HCT116 (cell line): ENCODE measurements at regions not wholly inside any gene's neighbourhood (a gene's known extent, or its start where the extent isn't known, plus 50 kb on each side); places are given as distances from the start of the nearest gene placed in this dataset.

ENCODE experiments used
- ATAC-seq: fragments of 200-7000 bp; cut with Tn5 transposase; 2 replicates; pipeline ENCODE4 v1.9.1; 2020; ENCODE audit warnings: mild to moderate bottlenecking, moderate library complexity
- BruUV-seq: library from RNA; stranded (reverse); fragments of 400-500 nt; replicated peaks from 2 replicates; lab custom pipeline; 2021; lab: Mats Ljungman, UMichigan
- CTCF ChIA-PET: fragments of 300-600 bp; sonication (Branson Sonifier 250); formaldehyde crosslinking; loops from one replicate; lab custom pipeline; 2021; ENCODE audit warnings: antibody characterized with exemption; lab: Charles Lee
- POLR2A ChIA-PET: fragments of 300-600, 350-600 bp; sonication (Branson Sonifier 250); formaldehyde crosslinking; loops from one replicate; lab custom pipeline; 2021; ENCODE audit warnings: antibody characterized with exemption; lab: Charles Lee
- RAD21 ChIA-PET, 2 experiments: fragments of 300-600 bp; sonication (Branson Sonifier 250); formaldehyde crosslinking; loops; one replicate each; lab custom pipeline; 2023; ENCODE audit warnings: low total read pairs in 2 of 2; ENCODE audit not compliant: uncharacterized antibody in 2 of 2, unreplicated experiment in 2 of 2, low non-redundant PET in 1 of 2; lab: Charles Lee
- DNase-seq: peaks from one replicate; pipeline ENCODE4 v3.0.0-alpha.2; 2010; ENCODE audit warnings: low read depth, low spot score
- H2AFZ ChIP-seq: fragments of 200-600 bp; shearing (Covaris generic), sonication (generic); 2 replicates; pipeline ENCODE4 v1.6.1; 2017; ENCODE audit warnings: low read depth, mixed run types, mixed read lengths, antibody characterized with exemption, low read length; ENCODE audit not compliant: poor library complexity, severe bottlenecking
- H3K27ac ChIP-seq: 2 replicates; pipeline ENCODE4 v1.5.1; 2012; ENCODE audit warnings: low read depth, low read length
- H3K27me3 ChIP-seq: fragments of 200-600 bp; sonication (generic); 2 replicates; pipeline ENCODE4 v1.6.1; 2016; ENCODE audit warnings: mixed run types, low read length, mixed read lengths; ENCODE audit not compliant: insufficient read depth
- H3K36me3 ChIP-seq, 2 experiments: fragments of 200-500 bp in 1 of 2; fragments of 200-600 bp in 1 of 2; sonication (Bioruptor generic) in 1 of 2; sonication (generic) in 1 of 2; 2 replicates each; pipeline versions ENCODE4 v1.5.1 to v1.6.1; 2014 to 2016; ENCODE audit warnings: low read length in 2 of 2, inconsistent platforms in 1 of 2, mixed read lengths in 1 of 2, mixed run types in 1 of 2; ENCODE audit not compliant: insufficient read depth in 2 of 2, control insufficient read depth in 1 of 2
- H3K4me1 ChIP-seq, 2 experiments: fragments of 200-600 bp in 1 of 2; sonication (generic) in 1 of 2; 2 replicates each; pipeline versions ENCODE4 v1.5.1 to v1.6.1; 2012 to 2017; ENCODE audit warnings: low read length in 2 of 2, inconsistent platforms in 1 of 2, mild to moderate bottlenecking in 1 of 2, mixed read lengths in 1 of 2, mixed run types in 1 of 2, moderate library complexity in 1 of 2; ENCODE audit not compliant: insufficient read depth in 2 of 2, control insufficient read depth in 1 of 2
- H3K4me2 ChIP-seq: fragments of 200-600 bp; sonication (generic); 2 replicates; pipeline ENCODE4 v1.6.1; 2017; ENCODE audit warnings: mixed run types, low read length, mixed read lengths
- H3K4me3 ChIP-seq, 2 experiments: fragments of 200-600 bp in 1 of 2; sonication (generic) in 1 of 2; replicated peaks in 1 of 2; 2 replicates each; pipeline ENCODE4 v1.5.1; 2011 to 2016; ENCODE audit warnings: low read length in 2 of 2, control low read depth in 1 of 2, low read depth in 1 of 2, mild to moderate bottlenecking in 1 of 2, mixed read lengths in 1 of 2, mixed run types in 1 of 2
- H3K79me2 ChIP-seq: fragments of 200-600 bp; sonication (generic); 2 replicates; pipeline ENCODE4 v1.6.1; 2017; ENCODE audit warnings: mild to moderate bottlenecking, mixed run types, low read length, moderate library complexity, mixed read lengths; ENCODE audit not compliant: insufficient read depth
- H3K9ac ChIP-seq: fragments of 200-600 bp; sonication (generic); 2 replicates; pipeline ENCODE4 v1.6.1; 2016; ENCODE audit warnings: low read length, mixed read lengths
- H3K9me2 ChIP-seq: fragments of 200-600 bp; sonication (generic), shearing (Covaris generic); 2 replicates; pipeline ENCODE4 v1.6.1; 2017; ENCODE audit warnings: mixed run types, mild to moderate bottlenecking, moderate library complexity; ENCODE audit not compliant: insufficient read depth
- H3K9me3 ChIP-seq, 2 experiments: fragments of 200-500 bp in 1 of 2; fragments of 200-600 bp in 1 of 2; sonication (Bioruptor generic) in 1 of 2; sonication (generic) in 1 of 2; 2 replicates each; pipeline ENCODE4 v1.6.1; 2014 to 2017; ENCODE audit warnings: low read length in 2 of 2, mixed read lengths in 2 of 2, inconsistent platforms in 1 of 2, low read depth in 1 of 2, mild to moderate bottlenecking in 1 of 2, mixed run types in 1 of 2, moderate library complexity in 1 of 2; ENCODE audit not compliant: control insufficient read depth in 1 of 2, insufficient read depth in 1 of 2
- H4K20me1 ChIP-seq: fragments of 200-600 bp; sonication (generic), shearing (Covaris generic); 2 replicates; pipeline ENCODE4 v1.6.1; 2017; ENCODE audit warnings: mixed run types, mild to moderate bottlenecking, moderate library complexity; ENCODE audit not compliant: insufficient read depth
- CEBPB ChIP-seq: IDR thresholded peaks from 2 replicates; pipeline ENCODE4 v1.6.1; 2012; ENCODE audit warnings: low read depth
- ELF1 ChIP-seq: IDR thresholded peaks from 2 replicates; pipeline ENCODE4 v1.6.1; 2012; ENCODE audit warnings: low read depth, borderline replicate concordance
- EZH2phosphoT487 ChIP-seq: fragments of 200-600 bp; IDR thresholded peaks from 2 replicates; pipeline ENCODE4 v1.6.1; 2018; ENCODE audit warnings: antibody characterized with exemption, borderline replicate concordance
- JUND ChIP-seq: IDR thresholded peaks from 2 replicates; pipeline ENCODE4 v1.6.1; 2012
- MAX ChIP-seq: IDR thresholded peaks from 2 replicates; pipeline ENCODE4 v1.6.1; 2012
- SIN3A ChIP-seq: IDR thresholded peaks from 2 replicates; pipeline ENCODE4 v1.6.1; 2012; ENCODE audit warnings: low read depth
- SP1 ChIP-seq: IDR thresholded peaks from 2 replicates; pipeline ENCODE4 v1.6.1; 2012; ENCODE audit warnings: low read depth
- YY1 ChIP-seq: IDR thresholded peaks from 2 replicates; pipeline ENCODE4 v1.6.1; 2011; ENCODE audit warnings: low read length, low read depth, moderate library complexity, mild to moderate bottlenecking; ENCODE audit not compliant: insufficient replicate concordance; ENCODE audit errors: extremely low read depth
- ZFX ChIP-seq: fragments of 450-650 bp; IDR thresholded peaks from 2 replicates; pipeline ENCODE4 v1.6.1; 2017
- ZNF274 ChIP-seq: fragments of 200-500 bp; sonication (Bioruptor generic); IDR thresholded peaks from 2 replicates; pipeline ENCODE4 v1.6.1; 2014; ENCODE audit warnings: mild to moderate bottlenecking, low read depth, low read length, inconsistent platforms
- intact Hi-C: fragments of 100-400 bp; cut with micrococcal nuclease; formaldehyde crosslinking; loops from 2 replicates; pipeline ENCODE4 v1.10.0; 2022
- TF ChIP-seq, protein P1 (sequence below): IDR thresholded peaks from 2 replicates; pipeline ENCODE4 v1.6.1; 2011; ENCODE audit warnings: mild to moderate bottlenecking, low read length, moderate library complexity; ENCODE audit not compliant: insufficient replicate concordance; ENCODE audit errors: extremely low read depth

- no TSS peak for BruUV-seq
- Histone ChIP-seq H3K9me2 (no peaks in the 10 kb centered on the region), H3K4me3 (no peak overlapping the region), H3K9ac (no peak overlapping the region), H3K4me1 (no peaks in the 10 kb centered on the region), H3K36me3 (no peaks in the 10 kb centered on the region), H3K9me3 (no peaks in the 10 kb centered on the region), H3K79me2 (no peaks in the 10 kb centered on the region), H4K20me1 (no peaks in the 10 kb centered on the region), H3K27me3 (no peaks in the 10 kb centered on the region), H3K27ac (no peak overlapping the region), H2AFZ (no peak overlapping the region), H3K4me2 (no peak overlapping the region)
- CTCF ChIA-PET, result no interaction called here
- POLR2A ChIA-PET, result no interaction called here
- RAD21 ChIA-PET, result no interaction called here
- DNase-seq (no peak), ATAC-seq (no peak)
- TF ChIP-seq MAX (no peak), SIN3A (no peak), ELF1 (no peak), YY1 (no peak), ZNF274 (no peak), CEBPB (no peak), ZFX (no peak), JUND (no peak), SP1 (no peak), EZH2phosphoT487 (no peak)
- TF ChIP-seq, protein P1, sequence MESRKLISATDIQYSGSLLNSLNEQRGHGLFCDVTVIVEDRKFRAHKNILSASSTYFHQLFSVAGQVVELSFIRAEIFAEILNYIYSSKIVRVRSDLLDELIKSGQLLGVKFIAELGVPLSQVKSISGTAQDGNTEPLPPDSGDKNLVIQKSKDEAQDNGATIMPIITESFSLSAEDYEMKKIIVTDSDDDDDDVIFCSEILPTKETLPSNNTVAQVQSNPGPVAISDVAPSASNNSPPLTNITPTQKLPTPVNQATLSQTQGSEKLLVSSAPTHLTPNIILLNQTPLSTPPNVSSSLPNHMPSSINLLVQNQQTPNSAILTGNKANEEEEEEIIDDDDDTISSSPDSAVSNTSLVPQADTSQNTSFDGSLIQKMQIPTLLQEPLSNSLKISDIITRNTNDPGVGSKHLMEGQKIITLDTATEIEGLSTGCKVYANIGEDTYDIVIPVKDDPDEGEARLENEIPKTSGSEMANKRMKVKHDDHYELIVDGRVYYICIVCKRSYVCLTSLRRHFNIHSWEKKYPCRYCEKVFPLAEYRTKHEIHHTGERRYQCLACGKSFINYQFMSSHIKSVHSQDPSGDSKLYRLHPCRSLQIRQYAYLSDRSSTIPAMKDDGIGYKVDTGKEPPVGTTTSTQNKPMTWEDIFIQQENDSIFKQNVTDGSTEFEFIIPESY, result no peak
- intact Hi-C loops, result no loop called here
These were observed 69.2 kb downstream of the PDCL3 start for GRCh38 chr2:100632037-100632436.
